ENCODE measurements at regions not wholly inside any gene's neighbourhood (a gene's known extent, or its start where the extent isn't known, plus 50 kb on each side); places are given as distances from the start of the nearest gene placed in this dataset.

- intact Hi-C loops (cut with DNase I; ENCODE audit: low total_unique reads), result no loop called here
- H3K27ac ChIP-seq, result no peak overlapping the region
Measured at GRCh38 chr7:11319491-11320274, 346.0 kb downstream of the PHF14 start.

More at GRCh38 chr7:11319491-11320274, 346.0 kb downstream of the PHF14 start:
- DNase-seq (no peak), ATAC-seq (no peak)
- Histone ChIP-seq H3K9me3 (no peaks in the 10 kb centered on the region), H3K27me3 (no peaks in the 10 kb centered on the region), H3K36me3 (no peaks in the 10 kb centered on the region), H3K4me1 (no peaks in the 10 kb centered on the region), H3K4me3 (no peak overlapping the region)
- no peak for TF ChIP-seq CTCF (IDR thresholded peaks at IDR 0.05 in 4 of 5, conservative IDR thresholded peaks at IDR 0.05 in 1 of 5)
- TF ChIP-seq POLR2A (IDR thresholded peaks at IDR 0.05), result no peak
- in situ Hi-C loops (cut with MboI; ENCODE audit: low sequenced_read_pairs in 4 of 4), result no loop called here
